ENCODE measurements at regions not wholly inside any gene's neighbourhood (a gene's known extent, or its start where the extent isn't known, plus 50 kb on each side); places are given as distances from the start of the nearest gene placed in this dataset.

GRCh38 chr3:194851941-194852340 lies 166.3 kb downstream of the FAM43A start:
- H3K27ac ChIP-seq, result no peak overlapping the region
- no peaks in the 10 kb centered on the region for H3K36me3 ChIP-seq
- no peak overlapping the region for H3K4me3 ChIP-seq
- 95% methylated on average over 5 of the region's 5 CpGs for WGBS
- H3K9me3 ChIP-seq, result no peaks in the 10 kb centered on the region
- no peaks in the 10 kb centered on the region for H3K27me3 ChIP-seq (replicated peaks; ENCODE audit: insufficient read depth)
- DNase-seq (ENCODE audit: low spot score), result no peak
- intact Hi-C loops (cut with DNase I), result no loop called here
- H3K4me1 ChIP-seq (replicated peaks), result peaks cover 16% of the 10 kb centered on the region
- TF ChIP-seq POLR2AphosphoS5 (IDR thresholded peaks at IDR 0.05) (no peak), POLR2A (IDR thresholded peaks at IDR 0.05) (no peak), CTCF (IDR thresholded peaks at IDR 0.05) (no peak)

GRCh38 chr3:194852345-194852744 lies 166.7 kb downstream of the FAM43A start:
- no peak overlapping the region for H3K4me3 ChIP-seq
- H3K27ac ChIP-seq, result peak overlapping the region; percentile 50 to 74
- H3K27me3 ChIP-seq (replicated peaks; ENCODE audit: insufficient read depth), result no peaks in the 10 kb centered on the region
- TF ChIP-seq CTCF (IDR thresholded peaks at IDR 0.05) (no peak), POLR2AphosphoS5 (IDR thresholded peaks at IDR 0.05) (no peak), POLR2A (IDR thresholded peaks at IDR 0.05) (no peak)
- no peaks in the 10 kb centered on the region for H3K9me3 ChIP-seq
- intact Hi-C loops (cut with DNase I), result no loop called here
- H3K36me3 ChIP-seq, result no peaks in the 10 kb centered on the region
- no peak for DNase-seq (ENCODE audit: low spot score)
- H3K4me1 ChIP-seq (replicated peaks), result peaks cover 16% of the 10 kb centered on the region
- WGBS, result 84% methylated on average over 22 of the region's 22 CpGs

- Histone ChIP-seq H3K4me3 (no peak overlapping the region), H3K27ac (peak overlapping the region; percentile 50 to 74), H3K4me1 (replicated peaks) (peaks cover 16% of the 10 kb centered on the region), H3K36me3 (no peaks in the 10 kb centered on the region), H3K9me3 (no peaks in the 10 kb centered on the region), H3K27me3 (replicated peaks; ENCODE audit: insufficient read depth) (no peaks in the 10 kb centered on the region)
- intact Hi-C loops (cut with DNase I), result no loop called here
- TF ChIP-seq POLR2A (IDR thresholded peaks at IDR 0.05) (no peak), POLR2AphosphoS5 (IDR thresholded peaks at IDR 0.05) (peak; percentile 72)
- WGBS, result 38% methylated on average over 14 of the region's 16 CpGs
- peak; percentile 74 for DNase-seq (ENCODE audit: low spot score)
Measured at GRCh38 chr3:194852831-194853508, 167.3 kb downstream of the FAM43A start.

GRCh38 chr3:194854206-194854605 lies 168.5 kb downstream of the FAM43A start:
- H3K4me3 ChIP-seq, result no peak overlapping the region
- H3K36me3 ChIP-seq, result no peaks in the 10 kb centered on the region
- no peaks in the 10 kb centered on the region for H3K9me3 ChIP-seq
- H3K4me1 ChIP-seq (replicated peaks), result peaks cover 16% of the 10 kb centered on the region
- WGBS, result 16% methylated on average over 4 of the region's 4 CpGs
- no peak for DNase-seq (ENCODE audit: low spot score)
- TF ChIP-seq POLR2AphosphoS5 (IDR thresholded peaks at IDR 0.05) (peak; percentile 82), POLR2A (IDR thresholded peaks at IDR 0.05) (no peak)
- intact Hi-C loops (cut with DNase I), result no loop called here
- H3K27me3 ChIP-seq (replicated peaks; ENCODE audit: insufficient read depth), result no peaks in the 10 kb centered on the region
- peak overlapping the region; percentile 50 to 74 for H3K27ac ChIP-seq

- no peaks in the 10 kb centered on the region for H3K36me3 ChIP-seq
- 46% methylated on average over 9 of the region's 9 CpGs for WGBS
- peak; percentile 37 for DNase-seq (ENCODE audit: low spot score)
- no peaks in the 10 kb centered on the region for H3K27me3 ChIP-seq (replicated peaks; ENCODE audit: insufficient read depth)
- TF ChIP-seq CTCF (IDR thresholded peaks at IDR 0.05) (no peak), POLR2AphosphoS5 (IDR thresholded peaks at IDR 0.05) (no peak), POLR2A (IDR thresholded peaks at IDR 0.05) (no peak)
- intact Hi-C loops (cut with DNase I), result no loop called here
- no peaks in the 10 kb centered on the region for H3K9me3 ChIP-seq
- peak overlapping the region; percentile 50 to 74 for H3K27ac ChIP-seq
- no peak overlapping the region for H3K4me3 ChIP-seq
- H3K4me1 ChIP-seq (replicated peaks), result peaks cover 16% of the 10 kb centered on the region
Measured at GRCh38 chr3:194854659-194855390, 169.1 kb downstream of the FAM43A start.

All from prostate gland (tissue), 2 donors.